NT2/D1 (cell line): ENCODE measurements at regions not wholly inside any gene's neighbourhood (a gene's known extent, or its start where the extent isn't known, plus 50 kb on each side); places are given as distances from the start of the nearest gene placed in this dataset.

Experiments used
- YY1 ChIP-seq: IDR thresholded peaks from 2 replicates; pipeline ENCODE4 v1.6.1; 2011; ENCODE audit not compliant: insufficient read length, insufficient read depth
- ZNF274 ChIP-seq: IDR thresholded peaks from 2 replicates; pipeline ENCODE4 v1.6.1; 2011; ENCODE audit warnings: mild to moderate bottlenecking, low read depth, low read length

GRCh38 chr17:13984956-13985355, 84.3 kb upstream of the COX10 start:
- TF ChIP-seq ZNF274 (no peak), YY1 (no peak)
